OCI-LY7 (cell line): ENCODE measurements at regions not wholly inside any gene's neighbourhood (a gene's known extent, or its start where the extent isn't known, plus 50 kb on each side); places are given as distances from the start of the nearest gene placed in this dataset.

Experiments
- BruUV-seq: library from RNA; stranded (reverse); fragments of 400-500 nt; replicated peaks from 2 replicates; lab custom pipeline; 2021; lab: Mats Ljungman, UMichigan
- CTCF ChIA-PET: fragments of 300-600 bp; sonication (Branson Sonifier 250); formaldehyde crosslinking; loops from one replicate; lab custom pipeline; 2022; ENCODE audit warnings: antibody characterized with exemption; ENCODE audit not compliant: unreplicated experiment; lab: Charles Lee
- POLR2A ChIA-PET: fragments of 300-600 bp; sonication (Branson Sonifier 250); formaldehyde crosslinking; loops from one replicate; lab custom pipeline; 2022; ENCODE audit warnings: antibody characterized with exemption; lab: Charles Lee
- DNase-seq: peaks from one replicate; pipeline ENCODE4 v3.0.0-alpha.2; 2015; ENCODE audit warnings: low spot score
- H2AFZ ChIP-seq: fragments of 200-600 bp; sonication (generic), shearing (Covaris generic); 2 replicates; pipeline ENCODE4 v1.6.1; 2014; ENCODE audit warnings: mild to moderate bottlenecking, antibody characterized with exemption, low read length, moderate library complexity
- H3K27ac ChIP-seq: fragments of 200-600 bp; sonication (generic); 2 replicates; pipeline ENCODE4 v1.5.1; 2014; ENCODE audit warnings: mixed run types, low read depth, mild to moderate bottlenecking, moderate library complexity, low read length, inconsistent platforms; ENCODE audit not compliant: poor library complexity, severe bottlenecking
- H3K36me3 ChIP-seq: fragments of 200-600 bp; sonication (generic); 2 replicates; pipeline ENCODE4 v1.6.1; 2014; ENCODE audit warnings: mild to moderate bottlenecking, antibody characterized with exemption, low read length, moderate library complexity, mixed read lengths; ENCODE audit not compliant: insufficient read depth
- H3K4me1 ChIP-seq: fragments of 200-600 bp; sonication (generic); 2 replicates; pipeline ENCODE4 v1.5.1; 2014; ENCODE audit warnings: mild to moderate bottlenecking, low read length; ENCODE audit not compliant: insufficient read depth, poor library complexity, severe bottlenecking
- H3K4me2 ChIP-seq: fragments of 200-600 bp; sonication (generic); 2 replicates; pipeline ENCODE4 v1.6.1; 2014; ENCODE audit warnings: mild to moderate bottlenecking, low read length
- H3K4me3 ChIP-seq: fragments of 200-600 bp; sonication (generic); 2 replicates; pipeline ENCODE4 v1.5.1; 2014; ENCODE audit warnings: mild to moderate bottlenecking, low read depth, low read length; ENCODE audit not compliant: poor library complexity, severe bottlenecking
- H3K79me2 ChIP-seq: fragments of 200-600 bp; sonication (generic); 2 replicates; pipeline ENCODE4 v1.6.1; 2016; ENCODE audit warnings: low read depth, mild to moderate bottlenecking, low read length, moderate library complexity, mixed read lengths; ENCODE audit not compliant: insufficient read depth
- H3K9me2 ChIP-seq: fragments of 200-600 bp; sonication (generic); 2 replicates; pipeline ENCODE4 v1.6.1; 2016; ENCODE audit warnings: mild to moderate bottlenecking, low read length, mixed read lengths; ENCODE audit not compliant: insufficient read depth
- H3K9me3 ChIP-seq: fragments of 200-600 bp; sonication (generic); 2 replicates; pipeline ENCODE4 v1.6.1; 2014; ENCODE audit warnings: mild to moderate bottlenecking, mixed run types, low read length, mixed read lengths
- H4K20me1 ChIP-seq: fragments of 200-600 bp; sonication (generic); 2 replicates; pipeline ENCODE4 v1.6.1; 2014; ENCODE audit warnings: mild to moderate bottlenecking, antibody characterized with exemption, low read length, moderate library complexity, mixed read lengths; ENCODE audit not compliant: insufficient read depth
- EZH2phosphoT487 ChIP-seq: fragments of 200-600 bp; sonication (generic); IDR thresholded peaks from 2 replicates; pipeline ENCODE4 v1.6.1; 2018; ENCODE audit warnings: low read depth, borderline replicate concordance, mild to moderate bottlenecking, mixed run types, antibody characterized with exemption, low read length, moderate library complexity, mixed read lengths
- intact Hi-C: fragments of 100-400 bp; cut with micrococcal nuclease; formaldehyde crosslinking; loops from one replicate; pipeline ENCODE4 v1.10.0; 2022; ENCODE audit not compliant: unreplicated experiment
- TF ChIP-seq, protein P1 (sequence below): fragments of 200-600 bp; sonication (generic); conservative IDR thresholded peaks from 2 replicates; pipeline ENCODE4 v1.5.1; 2014; ENCODE audit warnings: mild to moderate bottlenecking, antibody characterized with exemption, low read length, moderate library complexity, mixed read lengths

DNA sequence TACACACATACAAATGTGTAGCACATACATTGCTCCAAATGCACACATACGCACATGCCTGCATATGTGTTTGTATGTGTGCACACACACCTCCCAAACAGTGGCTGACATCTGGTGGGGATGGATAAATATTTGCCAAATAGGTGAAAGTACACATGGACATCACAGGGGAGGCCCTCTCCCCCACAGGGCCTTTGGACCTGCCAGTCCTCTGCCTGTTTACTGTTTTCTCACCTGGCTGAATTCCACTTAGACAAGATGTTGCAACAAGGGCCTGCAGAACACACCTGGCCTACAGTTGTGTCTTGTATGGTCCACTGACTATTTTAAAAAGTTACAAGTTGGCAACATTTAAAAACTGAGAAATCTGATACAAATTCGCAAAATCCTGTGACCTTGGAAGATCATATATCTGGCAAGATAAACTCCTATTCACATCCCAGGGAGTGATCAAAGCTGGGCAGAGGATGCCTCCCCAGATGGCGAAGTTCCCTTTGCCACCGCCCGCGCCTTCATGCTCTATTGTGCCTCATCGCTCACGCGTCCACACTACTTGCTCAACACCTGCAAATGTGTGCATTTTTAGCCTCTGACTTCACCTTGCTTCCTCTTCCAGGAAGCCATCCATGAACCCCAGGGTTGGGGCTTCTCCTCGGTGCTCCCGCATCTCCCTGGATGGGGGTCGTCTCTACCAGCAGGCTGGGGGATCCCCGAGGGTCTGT, 118.4 kb upstream of the FZD10 start:
- Histone ChIP-seq H3K9me3 (peaks cover 6% of the 10 kb centered on the region; the same call in 1 of the 2 replicates), H3K4me2 (no peak overlapping the region), H3K36me3 (no peaks in the 10 kb centered on the region), H3K27ac (no peak overlapping the region), H3K9me2 (no peaks in the 10 kb centered on the region), H3K4me1 (no peaks in the 10 kb centered on the region), H2AFZ (no peak overlapping the region), H3K79me2 (no peaks in the 10 kb centered on the region), H4K20me1 (no peaks in the 10 kb centered on the region), H3K4me3 (no peak overlapping the region)
- ChIA-PET CTCF (no interaction called here), POLR2A (no interaction called here)
- intact Hi-C loops = no loop called here
- BruUV-seq = no TSS peak
- no peak for DNase-seq
- TF ChIP-seq, protein P1, sequence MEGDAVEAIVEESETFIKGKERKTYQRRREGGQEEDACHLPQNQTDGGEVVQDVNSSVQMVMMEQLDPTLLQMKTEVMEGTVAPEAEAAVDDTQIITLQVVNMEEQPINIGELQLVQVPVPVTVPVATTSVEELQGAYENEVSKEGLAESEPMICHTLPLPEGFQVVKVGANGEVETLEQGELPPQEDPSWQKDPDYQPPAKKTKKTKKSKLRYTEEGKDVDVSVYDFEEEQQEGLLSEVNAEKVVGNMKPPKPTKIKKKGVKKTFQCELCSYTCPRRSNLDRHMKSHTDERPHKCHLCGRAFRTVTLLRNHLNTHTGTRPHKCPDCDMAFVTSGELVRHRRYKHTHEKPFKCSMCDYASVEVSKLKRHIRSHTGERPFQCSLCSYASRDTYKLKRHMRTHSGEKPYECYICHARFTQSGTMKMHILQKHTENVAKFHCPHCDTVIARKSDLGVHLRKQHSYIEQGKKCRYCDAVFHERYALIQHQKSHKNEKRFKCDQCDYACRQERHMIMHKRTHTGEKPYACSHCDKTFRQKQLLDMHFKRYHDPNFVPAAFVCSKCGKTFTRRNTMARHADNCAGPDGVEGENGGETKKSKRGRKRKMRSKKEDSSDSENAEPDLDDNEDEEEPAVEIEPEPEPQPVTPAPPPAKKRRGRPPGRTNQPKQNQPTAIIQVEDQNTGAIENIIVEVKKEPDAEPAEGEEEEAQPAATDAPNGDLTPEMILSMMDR = no peak
- no peak for TF ChIP-seq EZH2phosphoT487

DNA sequence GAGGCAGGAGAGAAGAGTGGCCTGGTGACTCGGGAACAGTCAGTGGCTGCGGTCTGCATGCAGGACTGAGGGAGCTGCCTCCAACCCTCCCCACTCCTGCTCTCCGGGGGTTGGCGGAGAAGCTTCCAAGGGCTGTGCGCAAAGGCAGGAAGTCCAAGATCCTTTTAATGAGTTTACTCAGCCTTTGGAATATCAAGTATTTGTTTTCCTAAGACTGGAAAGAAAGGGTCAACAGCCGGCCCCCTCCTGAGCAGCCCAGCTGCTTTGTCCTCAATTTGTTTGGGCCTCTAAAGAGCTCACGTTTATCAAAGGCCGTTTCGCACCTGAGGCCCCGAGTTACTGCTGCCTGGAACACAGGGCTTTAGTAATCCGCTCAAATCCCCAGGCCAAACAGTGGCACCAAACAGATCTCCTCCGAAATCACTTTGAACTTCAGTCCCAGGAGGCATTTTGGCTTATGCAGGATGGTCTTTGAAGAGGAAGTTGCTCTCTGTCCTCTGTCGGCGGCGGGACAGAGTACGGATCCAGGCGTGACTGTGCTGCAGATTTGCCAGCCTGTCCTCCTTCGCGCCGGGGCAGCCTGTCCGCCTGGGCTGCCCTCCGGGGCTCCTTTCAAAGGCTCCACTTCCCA, 117.2 kb upstream of the FZD10 start:
- H3K36me3 ChIP-seq = no peaks in the 10 kb centered on the region
- no peak overlapping the region for H3K27ac ChIP-seq
- no peak overlapping the region for H3K4me3 ChIP-seq
- intact Hi-C loops = loop anchor here (5.0 kb wide), 1 partner anchor 702 kb away; no protein-coding TSS in a partner anchor
- no peaks in the 10 kb centered on the region for H4K20me1 ChIP-seq
- H3K9me2 ChIP-seq = no peaks in the 10 kb centered on the region
- DNase-seq = no peak
- no peaks in the 10 kb centered on the region for H3K79me2 ChIP-seq
- H3K4me1 ChIP-seq = no peaks in the 10 kb centered on the region
- H2AFZ ChIP-seq = no peak overlapping the region
- H3K9me3 ChIP-seq = peaks cover 6% of the 10 kb centered on the region; the same call in 1 of the 2 replicates
- no peak overlapping the region for H3K4me2 ChIP-seq
- ChIA-PET POLR2A (interaction anchor here (0.6 kb wide), 1 partner anchor 1425 kb away, joined by 8 read pairs; no protein-coding TSS in a partner anchor), CTCF (no interaction called here)
- BruUV-seq = no TSS peak
- TF ChIP-seq, protein P1 = no peak
- TF ChIP-seq EZH2phosphoT487 = no peak

DNA sequence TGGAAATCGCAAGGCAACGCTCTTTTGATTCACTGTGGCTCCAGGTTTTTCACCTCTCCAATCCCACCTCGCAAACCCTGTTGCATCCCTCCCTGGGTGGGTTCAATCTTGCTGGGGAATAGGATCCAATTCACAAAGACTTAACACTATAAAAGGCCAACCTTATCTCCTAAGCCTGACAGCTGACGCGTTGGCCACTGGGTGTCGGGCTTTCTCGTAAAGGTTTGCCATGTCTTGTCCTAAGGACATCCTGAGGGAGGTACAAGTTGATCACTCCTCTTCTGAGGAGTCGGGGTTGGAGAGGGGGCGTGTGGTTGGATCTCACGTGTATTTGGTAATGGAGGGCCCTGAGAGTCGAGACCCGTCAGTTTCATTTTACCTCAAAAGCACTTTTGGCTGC, 112.6 kb upstream of the FZD10 start:
- Histone ChIP-seq H3K4me1 (no peaks in the 10 kb centered on the region), H3K79me2 (no peaks in the 10 kb centered on the region), H3K4me2 (no peak overlapping the region), H4K20me1 (no peaks in the 10 kb centered on the region), H3K36me3 (no peaks in the 10 kb centered on the region), H3K9me2 (no peaks in the 10 kb centered on the region), H3K9me3 (peaks cover 3% of the 10 kb centered on the region), H3K4me3 (no peak overlapping the region), H3K27ac (no peak overlapping the region), H2AFZ (no peak overlapping the region)
- CTCF ChIA-PET = no interaction called here
- DNase-seq = no peak
- no peak for TF ChIP-seq EZH2phosphoT487
- TF ChIP-seq, protein P1 = no peak
- intact Hi-C loops = loop anchor here (5.0 kb wide), 1 partner anchor 698 kb away; no protein-coding TSS in a partner anchor
- no TSS peak for BruUV-seq
- POLR2A ChIA-PET = no interaction called here
